NT2/D1 (cell line): ENCODE measurements at regions not wholly inside any gene's neighbourhood (a gene's known extent, or its start where the extent isn't known, plus 50 kb on each side); places are given as distances from the start of the nearest gene placed in this dataset.
"Not testable (repeated sequence)": the region's sequence is repeated elsewhere in the genome, so short reads cannot be mapped to it uniquely, and the experiment has no call there.

Experiments
- DNase-seq: peaks from one replicate; pipeline ENCODE4 v3.0.0-alpha.2; 2011; ENCODE audit warnings: low read depth, low spot score
- H3K27me3 ChIP-seq: 2 replicates; pipeline ENCODE4 v1.6.0; 2011; ENCODE audit warnings: mild to moderate bottlenecking; ENCODE audit not compliant: insufficient read length, insufficient read depth
- H3K36me3 ChIP-seq: 2 replicates; pipeline ENCODE4 v1.6.1; 2011; ENCODE audit warnings: mild to moderate bottlenecking, low read length, mixed read lengths; ENCODE audit not compliant: insufficient read depth, insufficient read length
- H3K4me1 ChIP-seq: 2 replicates; pipeline ENCODE4 v1.5.1; 2011; ENCODE audit not compliant: insufficient read depth, insufficient read length
- H3K4me3 ChIP-seq: 2 replicates; pipeline ENCODE4 v1.5.1; 2011; ENCODE audit warnings: low read depth; ENCODE audit not compliant: insufficient read length
- H3K9ac ChIP-seq: 2 replicates; pipeline ENCODE4 v1.6.0; 2011; ENCODE audit warnings: low read depth; ENCODE audit not compliant: insufficient read length
- H3K9me3 ChIP-seq: 2 replicates; pipeline ENCODE4 v1.5.1; 2011; ENCODE audit warnings: mild to moderate bottlenecking, low read length; ENCODE audit not compliant: insufficient read depth
- SUZ12 ChIP-seq: IDR thresholded peaks from 2 replicates; pipeline ENCODE4 v1.6.1; 2011; ENCODE audit not compliant: insufficient read length, insufficient read depth; ENCODE audit errors: extremely low read depth
- YY1 ChIP-seq: IDR thresholded peaks from 2 replicates; pipeline ENCODE4 v1.6.1; 2011; ENCODE audit not compliant: insufficient read length, insufficient read depth
- ZNF274 ChIP-seq: IDR thresholded peaks from 2 replicates; pipeline ENCODE4 v1.6.1; 2011; ENCODE audit warnings: mild to moderate bottlenecking, low read depth, low read length

DNA sequence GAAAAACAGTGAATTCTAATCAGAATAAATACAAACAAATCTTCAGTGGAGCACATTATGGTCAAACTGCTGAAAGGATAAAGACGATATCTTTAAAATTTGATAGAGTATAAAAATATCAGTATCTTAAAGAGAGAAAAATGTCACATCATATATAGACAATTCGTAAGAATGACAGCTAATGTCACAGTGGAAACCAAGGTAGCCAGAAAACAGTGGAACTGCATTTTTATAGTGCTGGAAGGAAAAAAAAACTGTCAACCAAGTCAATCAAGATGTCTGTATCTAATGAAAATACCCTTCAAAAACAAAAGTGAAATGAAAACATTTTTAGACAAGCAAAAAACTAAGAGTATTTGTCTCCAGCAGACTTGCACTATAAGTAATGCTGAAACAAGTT is 73.4 kb upstream of the HMGXB4 start:
- no peaks in the 10 kb centered on the region for H3K4me1 ChIP-seq
- no peak for DNase-seq
- H3K9ac ChIP-seq = no peak overlapping the region
- no peaks in the 10 kb centered on the region for H3K36me3 ChIP-seq
- no peak overlapping the region for H3K4me3 ChIP-seq
- no peaks in the 10 kb centered on the region for H3K27me3 ChIP-seq
- no peaks in the 10 kb centered on the region for H3K9me3 ChIP-seq
- TF ChIP-seq YY1 (no peak), ZNF274 (no peak), SUZ12 (no peak)

DNA sequence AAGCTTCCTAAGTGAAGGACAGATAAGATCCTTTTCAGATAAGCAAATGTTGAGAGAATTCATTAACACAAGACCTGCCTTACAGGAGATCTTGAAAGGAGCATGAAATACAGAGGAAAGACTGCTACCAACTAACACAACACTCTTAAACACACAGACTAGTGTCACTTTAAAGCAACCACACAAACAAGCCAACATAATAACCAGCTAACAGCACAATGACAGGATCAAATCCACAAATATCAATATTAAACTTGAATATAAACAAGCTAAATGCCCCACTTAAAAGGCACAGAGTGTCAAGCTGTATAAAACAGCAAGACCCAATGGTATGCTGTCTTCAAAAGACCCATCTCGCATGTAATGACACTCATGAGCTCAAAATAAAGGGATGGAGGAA is 70.8 kb upstream of the HMGXB4 start:
- Histone ChIP-seq H3K4me3 (no peak overlapping the region), H3K4me1 (no peaks in the 10 kb centered on the region), H3K9me3 (peaks cover 12% of the 10 kb centered on the region), H3K27me3 (no peaks in the 10 kb centered on the region), H3K9ac (no peak overlapping the region), H3K36me3 (no peaks in the 10 kb centered on the region)
- no peak for DNase-seq
- TF ChIP-seq ZNF274 (no peak), SUZ12 (no peak), YY1 (no peak)

DNA sequence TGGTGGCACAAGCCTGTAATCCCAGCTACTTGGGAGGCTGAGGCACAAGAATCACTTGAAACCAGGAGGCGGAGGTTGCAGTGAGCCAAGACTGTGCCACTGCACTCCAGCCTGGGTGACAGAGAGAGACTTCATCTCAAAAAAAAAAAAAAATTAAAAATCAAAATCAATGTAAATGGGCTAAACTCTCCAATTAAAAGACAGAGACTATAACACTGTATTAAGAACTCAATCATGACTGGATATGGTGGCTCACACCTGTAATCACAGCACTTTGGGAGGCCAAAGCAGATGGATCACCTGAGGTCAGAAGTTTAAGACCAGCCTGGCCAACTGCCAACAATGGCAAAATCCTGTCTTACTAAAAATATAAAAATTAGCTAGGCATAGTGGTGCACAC is 68.4 kb upstream of the HMGXB4 start:
- not testable (repeated sequence) for H3K27me3 ChIP-seq, H3K9ac ChIP-seq, H3K4me1 ChIP-seq, H3K36me3 ChIP-seq, H3K4me3 ChIP-seq, DNase-seq
- H3K9me3 ChIP-seq = peaks cover 12% of the 10 kb centered on the region

DNA sequence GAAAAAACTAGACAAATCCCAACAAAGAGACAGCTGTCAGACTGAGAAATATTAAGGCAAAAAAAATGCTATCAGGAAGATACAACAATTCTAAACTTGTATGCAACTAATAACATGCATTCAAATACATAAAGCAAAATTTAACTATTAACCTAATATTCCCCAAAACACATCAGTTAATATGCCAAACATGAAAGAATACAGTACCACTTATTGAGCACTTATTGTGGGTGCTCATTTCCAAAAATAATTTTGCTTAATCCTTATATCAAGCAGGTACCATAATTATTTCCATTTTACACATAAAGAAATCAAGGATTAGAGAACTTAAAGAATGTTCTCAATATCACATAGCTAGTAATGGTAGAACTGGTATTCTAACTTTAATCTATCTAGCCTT is 67.7 kb upstream of the HMGXB4 start:
- Histone ChIP-seq H3K4me1 (no peaks in the 10 kb centered on the region), H3K9ac (no peak overlapping the region), H3K36me3 (no peaks in the 10 kb centered on the region), H3K27me3 (no peaks in the 10 kb centered on the region), H3K9me3 (peaks cover 12% of the 10 kb centered on the region), H3K4me3 (no peak overlapping the region)
- DNase-seq = no peak
- no peak for TF ChIP-seq SUZ12

DNA sequence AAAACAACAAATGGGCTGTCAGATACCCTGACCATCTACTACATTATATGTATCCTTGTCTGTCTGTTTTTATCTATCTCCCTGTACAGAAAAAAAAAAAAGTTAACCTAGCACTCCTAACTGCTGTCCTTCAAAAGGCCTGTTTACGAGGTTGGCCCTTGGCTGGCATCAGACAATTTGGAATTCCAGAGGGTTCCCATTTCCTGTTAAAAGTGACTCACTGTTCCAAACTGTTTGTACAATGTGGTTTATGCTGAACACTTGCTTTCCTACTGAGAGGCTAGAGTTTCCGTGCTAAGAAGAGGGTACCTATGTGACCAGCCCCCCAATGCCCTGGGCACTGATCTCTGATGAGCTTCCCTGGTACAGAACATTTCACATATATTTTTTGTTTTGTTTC is 65.9 kb upstream of the HMGXB4 start:
- TF ChIP-seq YY1 (no peak), SUZ12 (no peak), ZNF274 (no peak)
- Histone ChIP-seq H3K27me3 (no peaks in the 10 kb centered on the region), H3K4me1 (no peaks in the 10 kb centered on the region), H3K9me3 (peaks cover 12% of the 10 kb centered on the region), H3K9ac (no peak overlapping the region), H3K36me3 (no peaks in the 10 kb centered on the region), H3K4me3 (no peak overlapping the region)
- DNase-seq = no peak

DNA sequence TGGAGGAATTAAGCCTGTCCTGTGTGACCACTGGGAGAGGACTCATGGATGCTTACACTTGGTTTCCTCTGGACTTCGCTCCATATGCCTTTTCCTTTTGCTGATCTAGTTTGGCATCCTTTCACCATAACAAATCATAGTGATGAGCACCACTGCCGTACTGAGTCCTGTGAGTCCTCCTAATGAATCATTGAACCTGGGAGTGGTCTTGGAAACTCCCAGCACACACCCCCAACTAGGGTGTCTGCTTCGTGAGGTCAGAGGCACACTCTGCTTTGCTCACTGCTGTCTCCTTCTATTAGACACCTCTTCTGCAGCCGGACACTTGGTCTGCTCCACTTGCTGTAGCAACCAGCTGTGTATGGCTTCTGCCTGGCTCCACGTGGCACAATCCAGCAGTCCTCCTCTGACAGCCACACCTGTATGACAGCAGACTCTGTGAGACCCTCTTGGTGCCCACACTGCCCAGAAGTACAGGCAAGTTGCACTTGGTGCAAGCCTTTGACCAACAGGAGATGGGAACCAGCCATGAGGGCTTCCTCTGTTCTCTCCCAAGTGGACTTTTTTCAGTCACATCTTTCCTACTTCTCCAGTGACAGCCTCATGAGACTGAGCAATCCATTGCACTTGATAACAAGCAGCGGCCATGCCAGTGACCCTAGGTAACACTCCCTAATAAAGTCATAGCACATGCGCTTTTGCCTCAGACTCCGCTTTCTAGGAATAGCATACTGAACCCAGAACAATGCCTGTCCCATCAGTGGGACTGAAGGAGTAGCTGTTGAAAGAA is 65.0 kb upstream of the HMGXB4 start:
- no peaks in the 10 kb centered on the region for H3K27me3 ChIP-seq
- TF ChIP-seq YY1 = no peak
- TF ChIP-seq ZNF274 = no peak
- no peak for TF ChIP-seq SUZ12
- no peak overlapping the region for H3K9ac ChIP-seq
- no peak for DNase-seq
- H3K4me3 ChIP-seq = no peak overlapping the region
- no peaks in the 10 kb centered on the region for H3K36me3 ChIP-seq
- H3K9me3 ChIP-seq = peaks cover 12% of the 10 kb centered on the region
- H3K4me1 ChIP-seq = no peaks in the 10 kb centered on the region

DNA sequence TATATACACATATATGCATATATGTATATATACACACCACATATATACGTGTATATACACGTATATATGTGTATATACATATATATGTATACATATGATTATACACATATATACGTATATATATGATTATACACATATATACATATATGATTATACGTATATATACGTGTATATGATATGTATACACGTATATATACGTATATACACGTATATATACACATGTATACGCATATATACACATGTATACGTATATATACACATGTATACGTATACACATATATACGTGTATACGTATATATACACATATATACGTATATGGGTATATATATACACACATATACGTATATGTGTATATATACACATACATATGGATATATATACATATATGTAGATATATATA is 62.1 kb upstream of the HMGXB4 start:
- H3K9ac ChIP-seq = no peak overlapping the region
- no peaks in the 10 kb centered on the region for H3K36me3 ChIP-seq
- no peak for TF ChIP-seq ZNF274
- no peak for TF ChIP-seq SUZ12
- TF ChIP-seq YY1 = no peak
- H3K9me3 ChIP-seq = peaks cover 1% of the 10 kb centered on the region; the same call in 1 of the 2 replicates
- H3K4me1 ChIP-seq = no peaks in the 10 kb centered on the region
- H3K27me3 ChIP-seq = no peaks in the 10 kb centered on the region
- no peak for DNase-seq
- no peak overlapping the region for H3K4me3 ChIP-seq
